ENCODE measurements at regions not wholly inside any gene's neighbourhood (a gene's known extent, or its start where the extent isn't known, plus 50 kb on each side); places are given as distances from the start of the nearest gene placed in this dataset.

GRCh38 chr4:54395013-54395527 lies 166.0 kb downstream of the PDGFRA start:
- TF ChIP-seq POLR2A (IDR thresholded peaks at IDR 0.05) (no peak), CTCF (IDR thresholded peaks at IDR 0.05) (no peak), POLR2AphosphoS5 (IDR thresholded peaks at IDR 0.05) (no peak), EP300 (IDR thresholded peaks at IDR 0.05) (no peak)
